Stimulated activated CD8-positive, alpha-beta memory T cell treated with anti-CD3 and anti-CD28 coated beads, Interleukin-4, amount 100 ng/mL, for 48 hours (primary cell): ENCODE measurements at regions not wholly inside any gene's neighbourhood (a gene's known extent, or its start where the extent isn't known, plus 50 kb on each side); places are given as distances from the start of the nearest gene placed in this dataset.

Source experiments
- DNase-seq: peaks from one replicate; pipeline ENCODE4 v3.0.0-alpha.2; 2020

DNA sequence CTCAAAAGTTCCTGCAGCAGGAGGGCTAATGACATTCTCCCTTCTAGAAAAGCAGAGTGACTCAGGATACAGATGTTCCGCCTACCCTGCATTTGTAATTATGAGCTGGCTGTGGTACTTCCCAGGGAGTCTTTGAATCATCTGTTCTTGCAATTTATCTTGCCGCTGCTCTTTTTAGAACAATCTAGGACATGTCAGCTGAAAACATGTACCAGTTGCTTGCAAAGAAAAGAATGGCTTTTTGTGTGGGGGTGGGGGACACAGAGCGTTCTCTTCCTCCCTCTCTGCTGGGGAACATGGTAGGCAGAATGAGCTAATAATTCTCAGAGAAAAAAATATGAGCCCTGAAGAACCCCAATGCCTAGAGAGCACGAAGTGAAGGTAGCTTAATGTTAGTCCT, 51.7 kb upstream of the TUT7 start:
- DNase-seq = peak; percentile 39

DNA sequence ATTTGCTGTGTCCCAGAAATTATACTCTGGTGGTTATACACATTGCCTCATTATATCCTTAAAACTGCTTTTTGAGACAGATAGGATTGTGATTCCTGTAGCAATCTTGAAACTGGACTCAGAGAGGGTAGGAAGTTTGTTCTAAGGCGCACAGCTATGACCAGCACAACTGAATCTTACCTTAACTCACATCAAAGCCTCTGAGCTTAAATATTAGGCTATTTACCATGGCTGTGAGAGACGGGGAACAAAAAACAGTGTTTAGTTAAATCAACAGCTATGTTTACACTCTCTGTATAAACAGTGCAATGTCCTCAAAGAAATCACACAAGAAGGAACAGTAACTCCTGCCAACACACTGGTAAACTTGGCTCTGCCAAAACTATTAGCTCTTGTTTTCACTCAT, 50.9 kb upstream of the TUT7 start:
- DNase-seq = no peak
